ENCODE measurements at regions not wholly inside any gene's neighbourhood (a gene's known extent, or its start where the extent isn't known, plus 50 kb on each side); places are given as distances from the start of the nearest gene placed in this dataset.

DNA sequence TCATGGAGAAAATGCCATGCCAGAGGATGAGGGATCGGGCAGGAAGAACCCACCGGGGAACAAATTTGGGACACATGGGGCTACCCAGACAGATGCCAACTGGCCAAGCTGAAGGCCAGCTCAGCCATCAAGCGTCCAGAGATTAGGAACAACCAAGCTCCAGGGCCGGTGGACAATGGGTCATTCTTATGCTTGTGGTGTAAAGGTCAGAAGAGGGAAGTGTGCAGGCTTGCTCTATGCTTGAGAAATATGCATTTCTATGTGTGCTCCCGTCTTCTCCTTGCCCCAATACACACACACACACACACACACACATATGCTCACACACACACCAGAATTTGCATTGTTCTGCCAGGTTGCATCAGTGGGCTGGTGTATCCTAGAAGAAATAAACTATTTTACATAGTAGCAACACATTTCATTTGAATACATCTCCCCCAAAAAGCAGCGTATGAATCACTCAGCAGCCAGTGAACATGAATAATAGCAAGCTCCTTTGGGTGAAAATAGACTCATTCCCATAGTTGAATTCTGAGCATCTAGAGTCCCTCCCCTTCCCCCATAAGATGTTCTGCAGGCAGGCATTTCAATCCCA, 201.9 kb upstream of the PPARGC1A start:
- DNase-seq: no peak

DNA sequence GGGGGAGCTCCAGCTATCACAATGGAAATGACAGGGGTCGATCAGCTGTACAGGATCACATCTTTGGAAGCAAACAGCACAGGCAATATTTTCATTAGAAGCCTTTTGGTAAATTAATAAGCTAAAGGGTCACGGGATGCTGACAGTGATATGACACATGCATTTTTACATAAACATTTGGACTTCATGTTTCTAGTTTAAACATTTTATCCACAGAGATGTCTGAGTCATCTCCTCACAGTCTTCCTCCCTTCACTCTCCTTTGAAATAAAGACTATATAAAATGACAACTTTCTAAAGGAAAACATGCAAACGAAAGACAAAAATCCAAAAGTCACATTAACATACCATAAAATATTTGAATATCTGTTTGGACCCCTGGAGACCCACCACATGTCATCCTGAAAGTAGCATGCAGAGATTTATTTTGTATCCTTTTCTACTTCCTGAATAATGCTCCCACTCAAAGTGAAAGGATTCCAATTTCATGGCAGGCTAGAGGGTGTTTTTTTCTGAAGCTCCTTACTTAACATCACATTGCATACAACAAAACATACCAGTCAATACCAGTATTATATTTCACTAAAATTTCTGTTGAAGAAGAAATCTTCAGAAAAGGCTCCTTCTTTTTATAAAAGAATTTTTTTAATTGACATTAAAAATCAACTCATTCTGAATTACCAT, 200.1 kb upstream of the PPARGC1A start:
- no peak for DNase-seq

DNA sequence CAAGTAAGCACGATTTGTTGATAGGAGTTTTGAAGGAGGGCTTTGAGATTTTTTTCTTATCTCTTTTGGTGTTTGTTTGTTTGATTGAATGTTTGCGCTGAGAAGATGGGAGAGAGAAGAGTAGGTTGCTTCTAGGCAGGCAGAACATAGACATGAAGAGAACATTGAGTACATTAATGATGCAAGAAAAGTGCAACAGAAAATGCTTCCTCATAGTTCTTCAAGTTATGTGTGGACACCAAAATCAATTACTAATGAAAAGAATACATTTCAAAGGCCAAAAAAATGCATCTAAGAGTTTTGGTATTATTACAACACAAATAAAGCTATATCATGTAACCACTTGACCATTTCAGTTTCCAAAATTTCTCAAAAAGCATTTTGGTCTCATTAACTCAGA, 191.0 kb upstream of the PPARGC1A start:
- no peak for DNase-seq

DNA sequence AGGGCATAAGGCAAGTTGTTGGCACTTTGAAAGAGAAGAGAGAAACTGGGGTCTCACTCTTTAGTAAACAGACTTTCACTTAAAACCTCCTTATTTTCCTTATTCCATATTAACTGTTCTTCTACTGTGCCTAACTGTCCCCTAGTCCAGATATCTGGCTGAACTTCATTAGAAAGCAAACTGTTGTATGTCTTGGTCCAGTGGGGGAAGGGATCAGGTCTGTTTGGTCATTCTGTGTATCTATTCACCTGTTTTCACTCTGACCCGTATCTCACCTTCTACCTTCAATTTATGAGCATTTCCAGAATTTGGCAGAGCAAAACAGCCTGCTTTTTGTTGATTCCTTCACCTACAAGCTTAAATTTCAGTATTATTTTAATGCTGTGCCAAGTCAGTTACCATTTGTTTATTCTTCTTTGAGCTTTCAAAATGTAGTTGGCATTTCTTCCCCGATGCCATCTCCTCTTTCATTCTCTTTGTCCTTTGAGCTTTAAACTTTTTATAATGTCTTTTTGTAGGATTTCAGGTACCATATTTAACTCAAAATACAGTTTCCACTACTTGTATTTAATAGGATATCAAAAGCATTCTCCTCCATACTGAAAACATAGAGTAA, 188.6 kb upstream of the PPARGC1A start:
- no peak for DNase-seq

DNA sequence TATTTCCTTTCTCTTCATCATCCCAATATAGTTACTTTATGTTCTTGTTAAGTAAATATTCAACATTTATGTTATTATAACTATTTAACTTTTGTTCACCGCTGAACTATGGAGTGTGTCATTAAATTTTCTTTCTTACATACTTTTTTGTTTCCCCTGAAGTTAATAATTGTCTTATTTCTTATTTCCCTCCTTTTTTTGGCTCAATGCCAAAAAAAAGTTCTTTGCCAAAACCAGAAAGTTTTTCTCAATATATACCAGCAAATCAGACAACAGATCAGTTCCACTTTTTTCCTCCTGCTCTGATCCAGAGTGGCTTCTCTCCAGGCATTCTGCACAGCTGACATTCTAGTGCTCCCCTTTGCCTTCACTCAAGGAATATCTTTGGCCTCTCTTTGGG, 187.0 kb upstream of the PPARGC1A start:
- DNase-seq: no peak

DNA sequence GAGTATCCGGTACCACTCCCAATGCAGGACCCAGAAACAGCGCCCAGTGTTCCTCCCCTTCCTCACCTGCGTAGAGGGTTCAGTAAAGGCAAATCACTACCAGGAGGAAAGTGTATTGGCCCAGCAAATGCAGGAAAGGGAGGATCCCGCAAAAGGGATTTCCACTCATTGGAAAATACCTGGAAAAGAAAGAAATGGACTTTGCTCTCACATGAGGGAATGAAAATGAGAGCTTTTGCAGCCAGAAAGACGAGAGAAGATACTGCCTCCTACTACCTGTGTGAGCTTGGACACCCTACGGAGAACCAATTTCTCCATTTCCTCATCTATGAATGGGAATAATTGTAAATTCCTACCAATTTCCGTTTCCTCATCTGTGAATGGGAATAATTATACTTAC, 184.1 kb upstream of the PPARGC1A start:
- no peak for DNase-seq

DNA sequence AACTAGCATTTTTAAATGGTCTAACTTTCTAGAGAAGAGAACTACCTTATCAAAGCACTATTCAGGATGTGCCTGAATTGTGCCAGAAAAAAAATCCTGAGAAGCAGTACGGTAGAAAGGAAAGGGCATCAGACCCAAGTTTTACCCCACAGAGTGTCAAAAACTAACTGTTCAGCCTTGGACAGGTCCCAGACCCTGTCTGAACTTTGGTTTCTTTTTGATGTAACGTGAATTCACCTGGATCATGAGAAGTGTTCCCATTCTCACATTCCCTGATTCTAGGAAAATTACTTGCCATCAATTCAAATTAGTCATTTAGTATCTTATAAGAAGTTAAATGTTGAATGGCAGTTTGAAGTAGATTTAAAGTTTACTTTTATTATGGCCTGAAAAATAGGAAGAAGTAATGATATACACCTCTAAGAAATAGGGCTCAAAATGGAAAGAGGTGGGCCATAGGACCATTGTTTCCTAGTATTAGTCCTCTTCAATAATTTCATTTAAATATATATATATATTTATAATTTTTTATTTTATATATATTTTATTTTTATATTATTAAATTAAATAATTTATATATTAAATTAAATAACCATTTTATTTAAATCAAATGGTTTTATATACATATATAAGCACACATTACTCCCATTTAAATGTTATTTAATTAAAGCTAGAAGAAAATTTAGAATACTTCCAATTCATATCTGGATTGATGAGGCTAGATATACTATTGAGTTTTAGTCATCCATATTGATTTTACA, 181.9 kb upstream of the PPARGC1A start:
- no peak for DNase-seq

DNA sequence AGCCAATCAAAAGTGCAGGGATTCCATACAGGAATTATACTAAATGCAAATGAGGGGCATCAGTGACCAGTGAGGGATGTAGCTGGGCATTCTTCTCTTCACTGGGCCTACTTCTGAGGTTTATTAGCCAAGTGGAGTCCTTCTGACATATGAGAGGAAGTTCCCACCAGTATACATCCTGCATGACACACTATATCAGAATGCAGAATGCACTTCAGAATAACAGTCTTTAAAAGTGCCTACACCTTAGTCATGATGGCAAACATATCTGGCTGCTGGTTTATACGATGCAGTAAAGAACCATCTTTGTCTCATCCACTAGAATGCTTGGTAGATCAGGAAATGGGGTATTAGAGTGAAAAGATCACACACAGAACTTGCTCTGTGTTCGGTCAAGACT, 180.3 kb upstream of the PPARGC1A start:
- DNase-seq: no peak

DNA sequence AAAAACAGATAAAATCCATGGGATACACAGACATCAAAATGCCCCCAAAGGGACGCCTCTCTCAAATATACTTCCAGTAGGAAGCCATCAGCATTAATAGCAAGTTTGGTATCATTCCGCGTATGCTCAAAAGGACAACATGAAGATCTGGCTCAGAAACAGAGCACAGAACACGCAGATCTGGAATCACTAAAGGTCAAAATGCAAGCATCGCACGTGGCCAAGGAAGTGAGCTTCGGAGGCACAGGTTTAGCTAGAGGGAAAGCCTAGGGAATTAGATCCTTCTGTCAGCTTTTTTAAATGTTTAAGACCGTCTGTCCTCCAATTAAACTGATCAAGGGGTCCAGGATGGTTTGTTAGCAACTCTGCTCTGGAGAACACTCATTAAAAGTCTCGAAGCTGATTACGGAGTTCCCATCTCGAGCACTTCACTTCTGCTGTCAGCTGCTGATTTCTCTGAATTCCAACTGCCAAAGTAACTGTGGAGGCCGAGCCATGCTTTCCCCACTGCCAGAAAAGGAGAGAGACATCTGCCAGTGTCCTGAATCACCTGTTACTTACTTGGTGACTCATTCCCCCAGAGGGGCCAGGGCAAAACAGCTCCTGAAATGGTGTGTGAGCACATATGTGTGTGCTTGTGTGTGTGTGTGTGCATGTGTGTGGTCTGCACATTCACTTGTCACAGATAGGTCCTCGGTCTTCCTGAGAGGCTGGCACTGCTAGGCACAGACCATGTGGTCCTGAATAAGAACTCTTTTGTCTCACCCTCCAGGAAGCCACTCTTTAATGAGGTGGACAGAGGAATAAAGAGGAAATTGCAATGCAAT, 177.7 kb upstream of the PPARGC1A start:
- DNase-seq: no peak

DNA sequence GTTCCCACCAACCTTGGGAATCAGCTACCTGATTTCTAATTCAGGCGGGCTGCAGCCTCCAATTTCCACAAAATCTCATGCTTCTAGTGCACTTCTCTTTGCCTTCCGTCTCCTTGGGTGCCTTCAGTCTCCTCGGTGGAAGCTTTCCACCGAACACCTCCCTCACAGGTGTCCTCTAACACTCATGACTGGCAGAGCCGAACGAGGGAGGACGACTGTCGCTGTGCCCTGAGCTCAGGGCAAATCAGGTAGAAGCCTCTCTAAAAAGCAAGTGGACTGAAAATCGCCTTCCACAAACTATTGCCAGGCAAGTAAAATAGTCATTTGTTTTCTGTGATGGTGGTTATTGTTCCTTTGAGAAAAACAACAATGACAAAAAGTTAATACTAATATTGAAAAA, 176.1 kb upstream of the PPARGC1A start:
- DNase-seq: no peak

DNA sequence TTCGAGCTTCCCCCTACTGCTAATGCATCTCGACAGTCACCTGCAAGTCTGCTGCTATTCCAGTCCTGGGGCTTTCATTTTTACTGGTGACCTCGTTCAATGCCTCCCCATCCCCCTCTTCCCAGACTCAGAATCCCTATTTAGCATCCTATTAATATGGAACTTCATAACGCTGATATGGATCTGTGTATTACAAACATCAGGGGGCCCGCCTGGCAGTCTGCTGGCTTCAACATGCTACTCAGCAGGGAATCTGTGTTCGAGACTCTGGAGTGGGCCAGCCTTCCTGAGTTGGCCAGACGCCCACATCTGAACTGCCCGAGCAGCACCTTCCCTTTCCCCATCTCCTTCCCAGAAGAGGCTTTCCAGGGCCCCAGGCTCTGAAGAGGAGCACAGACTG, 173.9 kb upstream of the PPARGC1A start:
- DNase-seq: no peak

DNA sequence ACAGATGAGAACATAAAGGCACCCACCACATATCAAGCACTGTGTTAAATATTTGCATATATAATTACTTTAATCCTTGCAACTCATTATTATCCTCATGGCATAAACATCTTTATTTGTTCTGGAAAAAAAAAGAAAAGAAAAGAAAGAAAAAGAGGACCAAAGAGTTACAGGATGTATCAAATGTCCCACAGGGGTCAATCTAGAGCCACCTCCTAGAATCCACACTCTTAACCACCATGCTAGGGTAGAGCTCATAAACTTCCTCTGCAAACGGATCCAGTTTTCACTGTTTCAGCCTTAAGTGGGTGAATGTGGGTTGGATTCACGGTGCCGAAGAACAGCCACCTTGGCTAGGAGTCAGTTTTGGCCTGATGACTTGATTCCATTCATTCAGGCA, 171.1 kb upstream of the PPARGC1A start:
- DNase-seq: no peak

DNA sequence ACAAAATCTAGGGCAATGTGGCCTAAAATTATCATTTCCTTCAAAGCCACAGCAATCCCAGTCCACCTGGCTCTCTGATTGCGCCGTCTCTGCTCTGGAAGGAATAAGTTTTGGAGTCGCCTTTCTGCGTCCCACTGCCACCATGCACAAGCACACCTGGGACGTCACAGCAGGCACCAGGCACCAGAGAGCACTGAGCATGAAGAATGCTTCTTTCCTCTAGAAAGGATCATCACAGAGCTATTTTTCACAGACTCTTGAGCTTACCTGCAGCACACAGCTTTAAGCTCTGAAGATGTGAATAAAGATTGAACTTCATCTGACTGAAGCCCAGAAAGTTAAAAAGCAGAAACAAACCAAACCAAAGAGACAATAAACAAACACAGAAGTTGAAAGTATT, 170.0 kb upstream of the PPARGC1A start:
- no peak for DNase-seq

DNA sequence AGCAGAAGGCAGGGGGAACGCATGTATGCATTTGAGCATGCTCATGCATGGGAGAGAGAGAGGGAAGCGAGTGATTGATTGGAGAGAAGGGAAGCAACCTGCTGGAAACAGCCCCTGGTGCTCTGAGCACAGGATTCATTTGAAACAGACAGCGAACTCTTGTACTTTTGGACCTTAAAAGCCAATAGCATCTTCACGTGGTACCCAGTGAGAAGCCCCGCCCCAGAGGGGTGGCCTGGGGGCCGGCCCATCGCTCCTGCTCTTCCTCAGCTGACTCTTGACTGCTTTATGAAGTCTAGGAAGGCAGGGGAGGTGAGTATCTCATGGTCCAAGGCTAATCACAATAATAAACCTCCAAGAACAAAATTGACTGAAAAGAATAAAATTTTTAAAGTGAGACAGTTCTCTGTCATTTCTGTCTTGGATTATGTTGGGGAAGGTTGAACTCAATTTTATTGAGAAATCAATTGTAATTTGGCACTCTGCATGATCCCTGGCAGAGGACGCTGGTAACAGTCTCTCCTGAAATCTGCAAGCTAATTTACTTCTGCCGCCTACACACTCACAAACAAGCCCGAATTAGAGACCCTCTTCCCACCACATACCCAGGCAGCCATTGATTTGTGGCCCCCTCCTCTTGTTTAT, 168.2 kb upstream of the PPARGC1A start:
- DNase-seq: no peak

DNA sequence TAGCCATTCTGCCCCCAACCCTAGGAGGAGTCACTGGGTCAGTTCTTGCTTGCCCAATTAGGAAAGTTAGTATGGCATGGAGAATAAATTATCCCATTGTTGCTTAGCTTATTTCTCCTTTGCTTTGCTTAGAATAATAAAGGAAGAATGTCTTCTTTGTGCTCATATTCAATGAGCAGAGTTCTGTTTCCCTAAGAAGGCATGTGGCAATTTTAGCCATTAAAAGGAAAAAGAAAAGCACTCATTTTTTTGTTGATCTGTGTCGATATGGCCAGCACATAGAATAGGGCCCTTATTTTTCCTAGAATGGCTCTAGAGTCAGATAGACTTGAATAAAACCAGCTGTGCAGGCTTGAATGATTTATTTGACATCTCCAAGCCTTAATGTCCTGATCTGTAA, 166.4 kb upstream of the PPARGC1A start:
- no peak for DNase-seq

DNA sequence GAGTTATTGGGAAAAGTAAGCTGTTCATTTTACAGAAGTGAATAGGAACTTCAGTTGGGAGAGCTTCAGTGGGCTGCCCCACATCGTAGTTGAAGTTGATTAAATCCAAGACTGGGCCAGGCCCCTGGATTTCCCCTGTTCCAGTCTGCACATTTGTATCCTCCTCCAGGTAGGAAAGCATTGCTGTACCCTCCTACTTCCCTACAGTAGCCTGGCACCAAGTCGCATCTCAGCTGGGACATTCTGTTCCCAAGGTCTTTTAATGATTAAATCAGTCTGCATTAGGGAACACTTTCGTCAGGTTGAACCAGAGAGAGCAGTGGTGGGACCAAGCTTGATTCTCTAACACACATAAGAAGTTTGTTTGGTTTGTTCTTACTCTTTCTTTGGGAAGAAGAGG, 165.8 kb upstream of the PPARGC1A start:
- DNase-seq: no peak

DNA sequence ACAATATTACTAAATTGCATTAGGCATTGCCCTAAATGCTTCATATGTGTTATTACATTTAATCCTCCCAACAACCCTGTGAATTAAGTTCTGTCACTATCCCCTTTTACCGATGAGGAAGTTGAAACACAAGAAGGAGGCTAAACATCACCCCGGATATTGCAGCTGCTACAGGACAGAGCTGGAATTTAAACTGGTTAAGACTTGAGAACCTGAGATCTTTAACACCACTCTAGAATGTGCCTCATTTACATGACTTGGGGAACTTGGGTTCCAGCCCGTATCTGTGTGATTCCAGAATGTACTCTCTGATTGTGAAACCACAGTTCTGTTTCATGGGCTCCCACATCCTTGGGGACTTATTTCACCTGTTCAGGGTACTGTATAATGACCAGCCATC, 165.1 kb upstream of the PPARGC1A start:
- no peak for DNase-seq

DNA sequence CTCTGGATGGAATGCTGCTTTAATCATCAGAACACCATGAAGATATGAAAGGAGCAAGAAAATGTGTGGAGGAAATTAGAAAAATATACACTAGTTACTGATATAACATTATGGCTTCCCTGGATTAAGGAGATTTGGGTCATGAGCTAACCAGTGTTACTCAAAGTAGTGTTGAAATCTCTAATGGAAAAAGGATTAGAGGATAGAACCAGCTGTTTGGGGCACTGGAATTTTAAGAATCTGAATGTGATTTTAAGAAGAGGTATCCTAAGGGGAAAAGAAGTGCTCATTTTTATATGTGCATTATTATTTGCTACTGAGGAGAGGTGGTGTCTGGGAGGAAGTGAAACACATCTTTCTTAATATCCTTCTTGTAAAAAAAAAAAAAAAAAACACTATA, 164.1 kb upstream of the PPARGC1A start:
- no peak for DNase-seq

DNA sequence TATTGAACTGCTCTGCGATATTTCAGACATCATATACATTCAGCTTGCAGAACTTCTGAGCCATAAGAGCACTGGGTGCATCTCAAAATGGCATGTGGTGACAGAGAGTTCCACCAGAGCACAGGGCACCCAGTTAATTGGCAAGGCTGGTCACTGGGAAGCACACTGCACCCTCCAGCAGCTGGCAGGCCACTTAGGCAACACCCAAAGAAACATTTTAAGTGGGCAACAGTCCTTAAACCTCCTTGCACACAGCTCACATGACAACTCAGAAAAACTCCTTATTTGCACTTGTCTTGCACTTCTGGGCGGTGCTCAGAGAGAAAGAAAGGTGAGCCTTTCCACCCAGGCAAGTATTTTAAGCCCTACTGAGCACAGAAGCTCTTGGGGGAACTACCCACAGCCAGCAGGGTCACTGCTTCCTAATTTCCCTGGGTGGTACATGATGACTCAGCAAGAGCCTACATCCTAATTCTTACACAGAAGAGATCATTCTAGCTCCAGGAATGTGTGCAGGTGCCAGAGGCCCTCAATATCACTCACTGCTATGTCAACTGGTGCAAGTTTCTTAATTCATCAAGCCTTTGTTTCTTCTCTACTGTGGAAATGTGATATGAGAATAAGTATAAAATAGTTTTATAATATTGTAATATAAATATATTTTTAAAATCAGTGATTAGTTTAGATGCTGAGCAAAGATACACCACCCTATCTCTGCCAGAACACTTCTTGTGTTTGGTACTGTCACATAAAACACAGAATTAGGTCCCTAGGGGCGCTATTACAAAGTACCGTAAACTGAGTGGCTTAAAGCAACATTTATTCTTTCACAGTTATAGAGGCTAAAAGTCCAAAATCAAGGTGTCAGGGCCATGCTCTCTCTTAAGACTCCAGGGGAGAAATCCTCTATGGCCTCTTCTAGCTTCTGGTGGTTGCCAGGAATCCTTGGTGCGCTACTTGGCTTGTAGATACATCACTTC, 155.1 kb upstream of the PPARGC1A start:
- DNase-seq: no peak

DNA sequence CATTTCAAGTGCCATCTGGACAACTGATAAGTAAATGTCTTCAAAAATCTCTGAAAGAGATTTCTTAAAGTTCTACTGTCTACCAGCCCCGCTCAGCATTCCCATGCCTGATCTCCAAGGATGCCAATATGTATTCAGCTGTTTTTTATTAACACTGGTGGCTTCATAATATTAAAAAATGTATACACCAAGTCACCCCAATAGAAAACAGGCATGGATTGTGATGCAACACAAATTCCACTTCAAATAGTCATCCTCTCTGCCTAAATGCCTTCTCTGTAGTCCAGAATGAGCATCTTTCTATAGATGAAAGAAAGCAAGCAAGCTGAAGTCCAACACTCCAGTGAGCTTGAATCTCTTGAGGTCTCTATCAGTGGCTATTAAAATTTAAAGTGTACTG, 152.2 kb upstream of the PPARGC1A start:
- DNase-seq: no peak

DNA sequence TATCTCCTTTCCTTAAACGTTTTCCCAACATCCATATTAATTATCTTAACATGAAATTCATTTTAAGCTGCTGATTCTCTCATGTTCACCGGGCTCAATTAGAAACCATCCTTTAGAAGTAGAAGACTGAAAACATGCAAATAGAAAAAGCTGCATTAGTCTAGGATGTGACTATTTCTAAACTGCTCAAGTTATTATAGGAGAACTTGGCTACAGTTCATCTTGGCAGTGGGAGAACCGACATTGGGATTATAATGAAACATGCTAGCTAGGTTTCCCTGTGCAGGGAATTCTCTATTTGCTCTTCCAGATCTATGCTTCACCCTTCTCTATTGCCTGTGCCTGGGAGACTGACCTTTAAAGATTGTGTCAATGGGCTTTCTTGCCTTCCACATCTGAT, 151.0 kb upstream of the PPARGC1A start:
- DNase-seq: no peak
